ENCODE measurements at regions not wholly inside any gene's neighbourhood (a gene's known extent, or its start where the extent isn't known, plus 50 kb on each side); places are given as distances from the start of the nearest gene placed in this dataset.

DNA sequence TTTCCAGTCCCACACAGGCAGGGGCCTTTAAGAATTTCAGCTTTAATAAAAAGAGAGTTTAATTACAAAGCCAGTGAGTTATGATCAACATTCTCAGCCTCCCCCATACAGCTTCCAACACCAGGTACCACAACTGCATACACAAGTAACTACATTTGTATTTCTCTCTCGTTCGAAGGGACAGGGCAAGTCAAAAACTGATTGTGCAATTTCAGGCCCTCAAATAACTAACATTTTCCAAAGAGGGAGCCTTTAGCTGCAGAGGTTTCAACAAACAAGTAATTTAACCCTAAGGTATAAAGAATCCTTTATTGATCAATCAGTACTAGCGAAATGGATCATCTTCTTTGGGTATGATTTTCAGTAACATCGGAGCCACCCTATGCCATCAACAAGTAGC is 142.4 kb downstream of the ZNF281 start (continued):
- TF ChIP-seq CEBPB (IDR thresholded peaks at IDR 0.05; ENCODE audit: borderline replicate concordance, low read depth, low read length) (peak; percentile 74), SP2 (CRISPR knock-in tag; IDR thresholded peaks at IDR 0.05) (no peak), SMAD1 (CRISPR knock-in tag; IDR thresholded peaks at IDR 0.05; ENCODE audit: borderline replicate concordance, low read depth) (no peak), ZNF562 (CRISPR knock-in tag; IDR thresholded peaks at IDR 0.05; ENCODE audit: borderline replicate concordance) (no peak)
- TF ChIP-seq, protein P1, sequence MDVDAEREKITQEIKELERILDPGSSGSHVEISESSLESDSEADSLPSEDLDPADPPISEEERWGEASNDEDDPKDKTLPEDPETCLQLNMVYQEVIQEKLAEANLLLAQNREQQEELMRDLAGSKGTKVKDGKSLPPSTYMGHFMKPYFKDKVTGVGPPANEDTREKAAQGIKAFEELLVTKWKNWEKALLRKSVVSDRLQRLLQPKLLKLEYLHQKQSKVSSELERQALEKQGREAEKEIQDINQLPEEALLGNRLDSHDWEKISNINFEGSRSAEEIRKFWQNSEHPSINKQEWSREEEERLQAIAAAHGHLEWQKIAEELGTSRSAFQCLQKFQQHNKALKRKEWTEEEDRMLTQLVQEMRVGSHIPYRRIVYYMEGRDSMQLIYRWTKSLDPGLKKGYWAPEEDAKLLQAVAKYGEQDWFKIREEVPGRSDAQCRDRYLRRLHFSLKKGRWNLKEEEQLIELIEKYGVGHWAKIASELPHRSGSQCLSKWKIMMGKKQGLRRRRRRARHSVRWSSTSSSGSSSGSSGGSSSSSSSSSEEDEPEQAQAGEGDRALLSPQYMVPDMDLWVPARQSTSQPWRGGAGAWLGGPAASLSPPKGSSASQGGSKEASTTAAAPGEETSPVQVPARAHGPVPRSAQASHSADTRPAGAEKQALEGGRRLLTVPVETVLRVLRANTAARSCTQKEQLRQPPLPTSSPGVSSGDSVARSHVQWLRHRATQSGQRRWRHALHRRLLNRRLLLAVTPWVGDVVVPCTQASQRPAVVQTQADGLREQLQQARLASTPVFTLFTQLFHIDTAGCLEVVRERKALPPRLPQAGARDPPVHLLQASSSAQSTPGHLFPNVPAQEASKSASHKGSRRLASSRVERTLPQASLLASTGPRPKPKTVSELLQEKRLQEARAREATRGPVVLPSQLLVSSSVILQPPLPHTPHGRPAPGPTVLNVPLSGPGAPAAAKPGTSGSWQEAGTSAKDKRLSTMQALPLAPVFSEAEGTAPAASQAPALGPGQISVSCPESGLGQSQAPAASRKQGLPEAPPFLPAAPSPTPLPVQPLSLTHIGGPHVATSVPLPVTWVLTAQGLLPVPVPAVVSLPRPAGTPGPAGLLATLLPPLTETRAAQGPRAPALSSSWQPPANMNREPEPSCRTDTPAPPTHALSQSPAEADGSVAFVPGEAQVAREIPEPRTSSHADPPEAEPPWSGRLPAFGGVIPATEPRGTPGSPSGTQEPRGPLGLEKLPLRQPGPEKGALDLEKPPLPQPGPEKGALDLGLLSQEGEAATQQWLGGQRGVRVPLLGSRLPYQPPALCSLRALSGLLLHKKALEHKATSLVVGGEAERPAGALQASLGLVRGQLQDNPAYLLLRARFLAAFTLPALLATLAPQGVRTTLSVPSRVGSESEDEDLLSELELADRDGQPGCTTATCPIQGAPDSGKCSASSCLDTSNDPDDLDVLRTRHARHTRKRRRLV (CRISPR knock-in tag; IDR thresholded peaks at IDR 0.05) = no peak

DNA sequence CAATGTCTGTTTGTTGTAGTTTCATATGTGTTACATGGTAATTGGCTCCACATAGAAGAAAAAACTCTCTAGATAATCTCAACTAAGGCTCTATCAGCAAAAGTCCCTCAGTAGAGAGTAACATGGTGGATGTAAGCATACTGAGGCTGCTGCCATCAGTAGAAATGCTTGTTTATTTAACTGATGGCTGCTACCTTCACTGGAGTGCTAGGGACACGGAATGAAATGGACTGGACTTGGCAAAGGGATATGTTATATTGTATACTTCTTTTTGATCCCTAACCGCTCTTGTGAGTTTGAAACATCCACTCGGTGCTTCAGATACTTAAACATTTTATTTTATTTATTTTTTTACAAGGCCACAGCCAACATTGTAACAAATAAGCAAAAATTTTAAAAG is 143.0 kb downstream of the ZNF281 start:
- Histone ChIP-seq H3K4me1 (ENCODE audit: insufficient read depth, low read length) (peaks cover 51% of the 10 kb centered on the region), H3K4me3 (replicated peaks in 1 of 3; ENCODE audit: insufficient read depth in 1 of 3, low read depth in 2 of 3, low read length in 3 of 3) (no peak overlapping the region), H3K27me3 (ENCODE audit: control insufficient read depth in 1 of 2, insufficient read depth in 2 of 2, low read length in 2 of 2) (no peaks in the 10 kb centered on the region), H3K79me2 (ENCODE audit: insufficient read depth, low read length) (no peaks in the 10 kb centered on the region), H2AFZ (ENCODE audit: low read length) (no peak overlapping the region), H3K4me2 (ENCODE audit: low read depth, low read length) (no peak overlapping the region), H4K20me1 (ENCODE audit: insufficient read depth, low read length) (no peaks in the 10 kb centered on the region), H3K36me3 (replicated peaks in 1 of 2; ENCODE audit: control insufficient read depth in 1 of 2, insufficient read depth in 2 of 2, low read length in 2 of 2) (no peaks in the 10 kb centered on the region), H3K9me3 (ENCODE audit: low read length) (no peaks in the 10 kb centered on the region), H3K27ac (ENCODE audit: extremely low read length, insufficient read depth, low read length) (no peak overlapping the region), H3K9ac (ENCODE audit: insufficient read depth, low read depth, low read length) (no peak overlapping the region)
- intact Hi-C loops (cut with micrococcal nuclease; ENCODE audit: unreplicated experiment) = no loop called here
- in situ Hi-C loops (cut with HindIII; ENCODE audit: extremely low pct_ligation_motif_present, low pct_unique_long_range_greater_than_20kb) = loop anchor here (25.0 kb wide), 1 partner anchor 580 kb away; no protein-coding TSS in a partner anchor
- BruUV-seq (replicated peaks) = no TSS peak
- ChIA-PET CTCF (ENCODE audit: low intra/inter-chr PET ratio, low total read pairs) (no interaction called here), POLR2A (interaction anchor here (1.7 kb wide), 1 partner anchor 9 kb away, joined by 5 read pairs; no protein-coding TSS in a partner anchor)
- ATAC-seq (no peak), DNase-seq (ENCODE audit: low spot score) (no peak), FAIRE-seq (no peak)
- WGBS (ENCODE audit: low lambda C conversion rate) = 73% methylated on average over 3 of the region's 3 CpGs
- TF ChIP-seq RNF2 (conservative IDR thresholded peaks at IDR 0.05; ENCODE audit: low read depth) (no peak), ZNF569 (CRISPR knock-in tag; IDR thresholded peaks at IDR 0.05; ENCODE audit: borderline replicate concordance) (no peak), ZSCAN30 (CRISPR knock-in tag; IDR thresholded peaks at IDR 0.05) (peak; percentile 92), SALL1 (CRISPR knock-in tag; IDR thresholded peaks at IDR 0.05) (no peak)

All from HepG2 (cell line).